Left cardiac atrium (tissue), 4 donors: ENCODE measurements at regions not wholly inside any gene's neighbourhood (a gene's known extent, or its start where the extent isn't known, plus 50 kb on each side); places are given as distances from the start of the nearest gene placed in this dataset.
"Not testable (repeated sequence)": the region's sequence is repeated elsewhere in the genome, so short reads cannot be mapped to it uniquely, and the experiment has no call there.

ENCODE experiments used
- ATAC-seq, 2 donors: fragments of 200-7000 bp; cut with Tn5 transposase; one replicate each; pipeline ENCODE4 v1.9.1; 2020; ENCODE audit warnings: mild to moderate bottlenecking in 2 of 2, moderate library complexity in 2 of 2
- DNase-seq: peaks from one replicate; pipeline ENCODE4 v3.0.0-alpha.2; 2020
- intact Hi-C, 2 donors: fragments of 100-400 bp; cut with DNase I; formaldehyde crosslinking; loops; one replicate each; pipeline versions ENCODE4 v1.14.1 to v1.15.1; 2022 to 2023
- donor health status: DM: no; HTN: yes; CAD: no.
- donor health status: DM: no; HTN: yes; CAD: no; lungs with severe emphysema.
- donor health status: DM: yes; HTN: yes; CAD: no.
- donor health status: Dilated cardiomyopathy.

DNA sequence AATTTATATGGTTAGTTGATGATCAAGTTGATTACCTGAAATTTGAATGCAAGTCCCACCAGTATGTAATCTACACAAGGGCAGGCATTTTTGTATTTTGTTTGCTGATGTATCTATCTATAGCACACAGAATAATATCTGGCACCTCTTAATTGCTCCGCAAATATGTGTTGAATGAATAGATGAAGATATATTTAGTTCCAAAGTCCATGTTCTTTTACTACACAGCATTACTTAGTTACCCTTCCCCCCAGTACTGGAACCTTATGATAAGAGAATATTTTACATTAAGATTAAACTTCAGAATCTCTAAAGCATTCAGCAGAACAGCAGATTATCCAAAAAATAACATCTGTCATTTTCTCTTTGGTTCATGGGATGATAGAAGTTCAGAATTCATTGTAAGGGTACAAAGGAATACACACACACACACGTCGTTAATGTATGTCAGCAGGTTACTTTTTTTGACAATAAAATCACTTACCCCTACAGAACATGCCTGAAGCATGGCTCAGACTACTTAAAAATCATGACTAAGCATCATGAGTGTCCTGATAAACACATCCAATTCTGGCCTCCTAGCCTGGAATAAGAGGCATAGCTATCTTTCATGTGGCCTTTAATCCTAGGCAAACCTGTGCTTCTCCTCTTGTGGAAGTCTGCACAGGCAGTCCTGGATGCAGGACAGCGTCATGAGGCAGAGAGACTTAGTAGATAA, 148.9 kb upstream of the TBC1D5 start:
- DNase-seq (no peak), ATAC-seq (no peak)
- intact Hi-C loops, result no loop called here

DNA sequence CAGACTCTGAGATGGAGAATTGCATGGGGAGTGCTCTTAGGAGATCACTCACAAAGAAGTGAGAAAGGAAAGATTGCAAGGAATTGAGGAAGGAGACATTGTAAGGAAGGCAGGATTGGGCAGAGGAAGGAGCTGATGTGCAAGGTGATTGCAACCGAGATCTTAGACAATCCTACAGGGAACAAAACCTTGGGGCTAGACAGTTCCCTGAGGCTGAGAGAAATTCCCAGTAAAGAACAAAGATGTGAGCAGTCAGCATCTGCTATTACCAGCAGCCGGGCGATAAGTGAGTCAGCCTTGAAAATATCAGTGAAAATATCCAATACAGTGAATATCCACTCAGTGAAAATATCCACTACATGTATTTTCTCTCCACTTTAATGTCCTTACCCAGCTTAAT, 143.6 kb upstream of the TBC1D5 start:
- intact Hi-C loops, result no loop called here
- no peak for ATAC-seq
- no peak for DNase-seq

GRCh38 chr3:17882981-17883380, 140.6 kb upstream of the TBC1D5 start:
- ATAC-seq (no peak), DNase-seq (no peak)
- intact Hi-C loops, result no loop called here

GRCh38 chr3:17877299-17877698, 134.9 kb upstream of the TBC1D5 start:
- intact Hi-C loops, result no loop called here
- ATAC-seq, result no peak
- DNase-seq, result no peak

DNA sequence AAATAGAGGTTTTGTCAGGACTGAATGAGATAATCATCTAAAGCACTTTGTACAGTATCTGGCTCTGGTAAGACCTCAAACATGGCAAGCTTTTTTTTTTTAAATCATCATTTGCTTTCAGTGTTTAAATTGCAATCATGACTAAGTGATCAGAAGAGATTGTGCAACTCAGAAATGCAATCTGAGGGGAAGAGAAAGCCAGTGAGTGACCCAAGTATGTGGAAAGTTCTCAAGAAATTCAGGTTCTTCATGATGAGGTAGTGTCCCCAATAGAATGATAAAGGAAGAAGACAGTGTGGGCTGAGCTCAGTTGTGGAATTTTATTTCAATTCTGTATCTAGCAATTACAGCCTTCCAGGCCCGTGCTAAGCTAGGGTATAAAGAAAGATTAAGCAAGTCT, 132.2 kb upstream of the TBC1D5 start:
- intact Hi-C loops, result no loop called here
- ATAC-seq (no peak), DNase-seq (no peak)

DNA sequence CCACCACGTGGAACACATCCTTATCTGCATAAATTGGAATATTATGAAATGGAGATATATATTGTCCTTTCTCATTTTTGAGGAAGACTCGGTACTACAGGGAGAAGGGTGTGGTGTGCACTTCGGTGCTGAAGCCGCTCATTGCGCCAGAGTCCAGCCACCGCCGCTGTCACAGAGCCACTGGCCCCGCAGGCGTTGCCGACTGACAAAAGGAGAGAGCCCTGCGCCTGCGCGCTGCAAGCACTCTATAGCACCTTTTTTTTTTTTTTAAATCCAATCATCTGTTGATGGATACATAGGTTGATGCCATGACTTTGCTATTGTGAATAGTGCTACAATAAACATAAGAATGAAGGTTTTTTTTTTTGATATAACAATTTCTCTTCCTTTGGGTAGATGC, 130.0 kb upstream of the TBC1D5 start:
- intact Hi-C loops, result no loop called here
- DNase-seq, result no peak
- no peak for ATAC-seq

GRCh38 chr3:17865631-17866030, 123.2 kb upstream of the TBC1D5 start:
- no peak for DNase-seq
- intact Hi-C loops, result no loop called here
- ATAC-seq, result no peak

GRCh38 chr3:17861476-17861875, 119.0 kb upstream of the TBC1D5 start:
- DNase-seq, result no peak
- no peak for ATAC-seq
- intact Hi-C loops, result no loop called here

- DNase-seq, ATAC-seq, intact Hi-C loops: not testable (repeated sequence)
Observed at GRCh38 chr3:17860840-17861471, 118.5 kb upstream of the TBC1D5 start.

DNA sequence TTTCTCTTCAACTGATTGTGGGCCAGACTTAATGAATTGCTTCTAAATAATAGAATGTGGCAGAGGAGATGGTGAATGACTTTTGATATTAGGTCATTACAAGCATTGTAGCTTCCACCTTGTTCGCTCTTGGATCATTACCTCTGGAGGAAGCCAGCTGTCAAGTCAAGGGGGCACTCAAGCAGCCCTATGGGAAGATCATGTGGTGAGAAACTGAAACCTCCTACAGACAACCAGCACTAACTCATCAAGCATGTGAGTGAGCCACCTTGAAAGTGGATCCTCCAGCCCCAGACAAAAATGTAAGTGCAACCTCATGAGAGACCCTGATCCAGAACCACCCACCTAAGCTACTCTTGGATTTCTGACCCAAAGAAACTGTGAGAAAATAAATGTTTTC, 109.8 kb upstream of the TBC1D5 start:
- DNase-seq (no peak), ATAC-seq (no peak)
- intact Hi-C loops, result no loop called here

GRCh38 chr3:17850448-17850847, 108.0 kb upstream of the TBC1D5 start:
- ATAC-seq (no peak), DNase-seq (no peak)
- intact Hi-C loops, result no loop called here

DNA sequence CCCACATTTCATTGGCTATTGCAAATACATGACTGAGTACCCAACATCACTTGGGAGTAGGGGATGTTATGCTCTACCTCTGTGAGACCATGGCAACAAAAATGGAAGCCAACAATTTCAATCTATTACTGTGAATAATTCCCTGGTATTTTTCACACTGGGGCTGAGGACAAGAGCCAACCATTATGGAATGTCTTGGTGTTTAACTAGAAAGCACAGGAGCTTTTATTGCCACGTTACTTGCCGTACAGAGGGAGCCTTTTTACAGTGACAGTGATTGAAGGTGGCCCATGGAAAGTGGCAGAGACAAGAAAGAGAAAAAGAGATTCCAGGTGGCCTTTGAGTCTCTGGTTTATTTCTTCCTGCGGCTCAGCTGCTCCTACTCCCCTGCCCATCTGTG, 105.7 kb upstream of the TBC1D5 start:
- no peak for ATAC-seq
- intact Hi-C loops, result loop anchor here in 1 of 2 donors (10.0 kb wide), 1 partner anchor 413 kb away; no protein-coding TSS in a partner anchor
- DNase-seq, result no peak

DNA sequence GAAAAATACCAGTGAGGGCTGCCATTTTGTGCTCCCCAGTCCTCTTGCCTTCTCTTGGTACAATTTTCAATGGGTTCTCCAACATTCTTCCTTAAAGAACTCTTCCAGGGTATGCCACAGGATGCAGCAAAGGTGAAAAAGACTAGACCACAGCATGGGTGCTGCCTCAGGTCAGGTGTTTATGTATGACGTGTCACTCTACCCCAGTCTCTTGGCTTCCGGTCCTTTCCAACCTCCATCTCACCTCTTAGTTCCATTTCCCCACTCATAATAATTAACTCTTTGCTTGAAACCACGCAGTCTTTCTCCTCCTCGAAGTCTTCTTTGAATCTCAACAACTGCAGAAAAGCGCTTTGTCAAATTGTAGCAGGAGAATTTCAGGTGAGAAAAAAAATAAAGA, 104.7 kb upstream of the TBC1D5 start:
- intact Hi-C loops, result loop anchor here in 1 of 2 donors (10.0 kb wide), 1 partner anchor 412 kb away; no protein-coding TSS in a partner anchor
- no peak for ATAC-seq
- no peak for DNase-seq

DNA sequence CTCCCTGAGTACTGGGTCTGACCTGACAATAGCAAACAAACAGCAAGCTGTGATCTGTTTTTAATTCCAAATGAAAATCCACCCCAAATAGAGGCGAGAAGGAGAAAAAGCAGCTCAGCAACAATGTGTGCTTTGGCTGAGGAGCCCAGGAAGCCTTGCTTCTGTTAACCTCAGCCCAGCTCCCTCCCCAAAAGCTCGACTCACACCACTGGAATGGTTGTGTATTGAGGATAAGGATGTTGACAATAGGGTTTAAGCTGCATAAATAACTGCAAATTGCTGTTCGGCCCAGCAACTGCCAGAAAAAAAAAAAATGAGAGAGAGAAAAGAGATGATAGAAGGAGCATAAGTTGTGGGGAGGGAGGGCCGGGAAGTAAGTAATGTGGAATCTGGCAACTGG, 104.0 kb upstream of the TBC1D5 start:
- ATAC-seq (no peak), DNase-seq (no peak)
- intact Hi-C loops, result loop anchor here in 1 of 2 donors (10.0 kb wide), 1 partner anchor 412 kb away; no protein-coding TSS in a partner anchor

DNA sequence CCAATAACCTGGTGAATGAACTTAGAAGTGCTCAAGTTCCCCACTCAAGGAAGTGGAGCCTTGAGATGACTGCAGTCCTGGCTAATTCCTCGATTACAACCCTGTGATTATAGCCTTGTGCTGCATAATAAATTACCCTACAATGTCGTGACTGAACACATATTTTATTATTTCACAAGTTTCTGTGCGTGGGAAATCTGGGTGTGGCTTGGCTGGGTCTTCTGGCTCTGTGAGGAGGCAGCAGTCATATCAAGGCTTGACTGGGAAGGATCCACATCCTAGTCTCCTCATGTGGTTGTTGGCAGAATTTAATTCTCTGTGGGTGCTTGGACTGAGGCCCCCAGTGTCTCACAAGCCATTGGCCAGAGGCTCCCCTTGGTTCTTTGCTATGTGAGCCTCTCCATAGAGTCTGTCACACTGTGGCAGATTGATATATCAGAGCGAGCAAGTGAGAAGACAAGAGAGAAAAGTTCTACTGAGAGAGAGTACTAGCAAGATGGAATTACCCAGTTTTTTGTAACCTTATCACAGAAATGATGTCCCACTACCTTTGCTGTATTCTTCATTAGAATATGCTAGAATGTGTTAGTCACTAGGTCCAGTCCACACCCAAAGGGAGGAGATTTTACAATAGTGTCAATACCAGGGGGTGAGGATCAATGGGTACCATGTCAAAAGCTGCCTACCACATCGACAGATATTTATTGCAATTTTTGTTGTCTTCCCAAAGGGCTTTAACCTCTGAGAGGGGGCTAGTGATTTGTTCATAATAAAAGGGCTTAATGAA, 102.8 kb upstream of the TBC1D5 start:
- ATAC-seq (peak in 1 of 2 donors; percentile 39), DNase-seq (no peak)

GRCh38 chr3:17844236-17844635, 101.8 kb upstream of the TBC1D5 start:
- intact Hi-C loops, result loop anchor here (5.0 to 10.0 kb wide), 3 partner anchors 197 to 582 kb away; no protein-coding TSS in a partner anchor
- ATAC-seq (no peak), DNase-seq (no peak)

More for the DNA sequence above, 102.8 kb upstream of the TBC1D5 start:
- intact Hi-C loops, result loop anchor here in 1 of 2 donors (10.0 kb wide), 1 partner anchor 410 kb away; no protein-coding TSS in a partner anchor

DNA sequence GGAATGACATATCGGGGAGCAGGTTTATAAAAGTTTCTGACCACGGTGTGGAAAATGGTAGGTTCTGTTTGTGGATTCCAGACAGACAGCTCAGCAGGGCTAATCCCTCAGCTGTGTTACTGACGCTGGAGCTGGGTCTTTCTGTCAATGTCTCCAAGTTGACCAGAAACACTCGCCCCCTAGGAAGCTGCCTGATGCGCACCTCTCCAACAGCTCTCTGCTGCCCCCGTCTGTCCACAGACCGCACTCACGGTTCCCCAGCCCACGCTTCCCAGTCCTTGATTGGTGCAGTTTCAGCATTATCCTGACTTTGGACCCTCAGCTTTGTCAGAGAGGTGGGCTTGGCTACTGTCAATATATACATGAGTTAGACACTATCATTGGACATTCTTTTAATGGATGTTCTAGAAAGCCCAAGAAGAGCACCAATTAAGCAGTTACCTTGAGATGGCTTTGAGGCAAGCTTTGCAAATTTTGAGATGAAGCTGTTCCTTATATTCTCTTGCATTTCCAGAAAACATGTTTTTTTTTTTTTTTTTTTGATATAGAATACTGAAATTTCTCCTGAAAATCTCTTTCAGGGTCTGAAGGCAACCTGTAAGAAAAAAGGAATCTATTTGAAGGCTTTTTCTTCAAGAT, 98.9 kb upstream of the TBC1D5 start:
- ATAC-seq (peak; percentile 84 to 91), DNase-seq (peak; percentile 75)
- intact Hi-C loops, result loop anchor here (2.0 to 10.0 kb wide), 4 partner anchors 194 to 579 kb away; no protein-coding TSS in a partner anchor

DNA sequence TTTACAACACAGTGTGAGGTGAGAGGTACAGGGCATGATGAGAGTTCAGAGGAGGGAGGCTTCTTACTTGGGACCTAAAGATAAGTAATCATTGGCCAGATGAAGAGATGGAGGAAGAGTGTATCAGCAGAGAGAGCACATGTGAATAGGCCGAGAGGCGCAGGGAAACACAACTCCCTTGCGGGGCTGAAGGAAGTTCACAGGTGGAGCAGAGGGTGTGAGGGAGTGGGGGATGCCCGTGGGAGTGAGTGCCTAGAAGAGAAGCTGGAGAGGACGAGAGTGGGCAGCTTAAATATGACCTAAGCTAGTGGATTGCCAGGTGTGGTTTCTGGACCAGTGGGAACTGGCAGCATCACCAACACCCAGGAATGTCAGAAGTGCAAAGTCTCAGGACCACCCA, 98.2 kb upstream of the TBC1D5 start:
- no peak for DNase-seq
- intact Hi-C loops, result loop anchor here (2.0 to 10.0 kb wide), 4 partner anchors 193 to 578 kb away; no protein-coding TSS in a partner anchor
- ATAC-seq, result no peak

DNA sequence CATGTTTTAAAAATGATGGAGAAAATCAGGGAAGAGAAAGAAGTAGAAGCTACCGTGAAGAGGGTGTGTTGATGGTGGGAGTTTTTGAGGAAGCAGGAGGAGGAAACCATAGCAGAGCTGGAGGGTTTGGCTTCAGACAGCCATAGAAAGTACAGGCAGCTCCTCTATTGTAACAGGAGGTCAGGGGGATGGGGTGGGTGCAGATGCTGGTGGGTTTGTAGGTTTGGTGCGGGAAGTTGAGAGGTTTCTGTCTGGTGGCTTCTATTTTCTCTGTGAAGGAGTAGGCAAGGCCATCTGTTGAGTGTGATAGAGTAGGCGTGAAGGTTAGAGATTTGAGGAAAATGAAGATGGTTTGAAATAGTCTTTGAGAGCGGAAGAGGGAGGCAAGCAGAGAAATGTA, 97.7 kb upstream of the TBC1D5 start:
- intact Hi-C loops, result loop anchor here (2.0 to 10.0 kb wide), 4 partner anchors 193 to 578 kb away; no protein-coding TSS in a partner anchor
- ATAC-seq (no peak), DNase-seq (no peak)
